GM23248 (cell line): ENCODE measurements at regions not wholly inside any gene's neighbourhood (a gene's known extent, or its start where the extent isn't known, plus 50 kb on each side); places are given as distances from the start of the nearest gene placed in this dataset.
"Not testable (repeated sequence)": the region's sequence is repeated elsewhere in the genome, so short reads cannot be mapped to it uniquely, and the experiment has no call there.

Experiments used
- DNase-seq: peaks from one replicate; pipeline ENCODE4 v3.0.0-alpha.2; 2015
- H2AFZ ChIP-seq: fragments of 200-600 bp; sonication (generic); 2 replicates; pipeline ENCODE4 v1.6.1; 2016; ENCODE audit warnings: antibody characterized with exemption
- H3F3A ChIP-seq: fragments of 200-600 bp; sonication (generic); 2 replicates; pipeline ENCODE4 v1.6.1; 2016; ENCODE audit warnings: mild to moderate bottlenecking, antibody characterized with exemption, mixed run types; ENCODE audit not compliant: insufficient read depth
- H3K27ac ChIP-seq: fragments of 200-600 bp; sonication (generic); 2 replicates; pipeline ENCODE4 v1.5.1; 2016; ENCODE audit warnings: mild to moderate bottlenecking
- H3K27me3 ChIP-seq: fragments of 200-600 bp; sonication (generic); replicated peaks from 2 replicates; pipeline ENCODE4 v1.6.1; 2016; ENCODE audit warnings: mild to moderate bottlenecking; ENCODE audit not compliant: insufficient read depth
- H3K36me3 ChIP-seq: fragments of 200-600 bp; sonication (generic); 2 replicates; pipeline ENCODE4 v1.6.1; 2016; ENCODE audit warnings: low read depth, mild to moderate bottlenecking
- H3K4me1 ChIP-seq: fragments of 200-600 bp; sonication (generic); 2 replicates; pipeline ENCODE4 v1.6.1; 2016; ENCODE audit warnings: mild to moderate bottlenecking; ENCODE audit not compliant: insufficient read depth
- H3K4me2 ChIP-seq: fragments of 200-600 bp; sonication (generic); one replicate; pipeline ENCODE4 v1.6.1; 2016; ENCODE audit warnings: mild to moderate bottlenecking; ENCODE audit not compliant: unreplicated experiment
- H3K4me3 ChIP-seq: fragments of 200-600 bp; sonication (generic); 2 replicates; pipeline ENCODE4 v1.5.1; 2016; ENCODE audit warnings: mild to moderate bottlenecking
- H3K79me2 ChIP-seq: fragments of 200-600 bp; sonication (generic); 2 replicates; pipeline ENCODE4 v1.6.1; 2016; ENCODE audit warnings: mild to moderate bottlenecking; ENCODE audit not compliant: insufficient read depth
- H3K9ac ChIP-seq: fragments of 200-600 bp; sonication (generic); 2 replicates; pipeline ENCODE4 v1.6.1; 2016; ENCODE audit warnings: mild to moderate bottlenecking
- H3K9me2 ChIP-seq: fragments of 200-600 bp; sonication (generic); 2 replicates; pipeline ENCODE4 v1.6.1; 2016; ENCODE audit warnings: mixed run types, mild to moderate bottlenecking, moderate library complexity; ENCODE audit not compliant: insufficient read depth
- H3K9me3 ChIP-seq: fragments of 200-600 bp; sonication (generic); one replicate; pipeline ENCODE4 v1.6.1; 2017; ENCODE audit warnings: low read depth
- H4K20me1 ChIP-seq: fragments of 200-600 bp; sonication (generic); 2 replicates; pipeline ENCODE4 v1.6.0; 2016; ENCODE audit not compliant: insufficient read depth
- EZH2 ChIP-seq: fragments of 200-600 bp; sonication (generic); IDR thresholded peaks from 2 replicates; pipeline ENCODE4 v1.6.1; 2018; ENCODE audit warnings: antibody characterized with exemption, mild to moderate bottlenecking; ENCODE audit not compliant: insufficient read depth, poor library complexity, severe bottlenecking
- EZH2phosphoT487 ChIP-seq: fragments of 200-600 bp; sonication (generic); IDR thresholded peaks from 2 replicates; pipeline ENCODE4 v1.6.1; 2018; ENCODE audit warnings: antibody characterized with exemption, moderate library complexity, mild to moderate bottlenecking, low read depth; ENCODE audit not compliant: insufficient read depth
- WGBS, 2 experiments: methylation state at CpG; one replicate each; pipeline ENCODE4 v1.1.6; 2015 to 2017; ENCODE audit warnings: low lambda C conversion rate in 2 of 2, low coverage in 1 of 2; ENCODE audit errors: missing lambda C conversion rate in 2 of 2; 5-methylcytosine and 5-hydroxymethylcytosine counted together
- in situ Hi-C: fragments of 300-500 bp; cut with MboI; formaldehyde crosslinking; loops from 2 replicates; pipeline ENCODE4 v1.15.0; 2020

DNA sequence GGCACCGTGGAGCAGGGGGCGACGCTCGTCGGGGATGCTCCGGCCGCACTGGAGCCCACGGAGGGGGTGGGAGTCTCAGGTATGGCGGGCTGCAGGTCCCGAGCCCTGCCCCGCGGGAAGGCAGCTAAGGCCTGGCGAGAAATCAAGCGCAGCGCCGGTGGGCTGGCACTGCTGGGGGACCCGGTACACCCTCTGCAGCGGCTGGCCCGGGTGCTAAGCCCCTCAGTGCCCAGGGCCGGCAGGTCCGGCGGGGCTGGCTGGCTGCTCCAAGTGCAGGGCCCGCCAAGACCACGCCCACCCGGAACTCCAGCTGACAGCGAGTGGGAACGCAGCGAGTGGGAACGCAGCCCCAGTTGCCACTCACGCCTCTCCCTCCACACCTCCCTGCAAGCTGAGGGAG is 676.4 kb downstream of the SI start:
- 78% methylated on average over 13 to 30 of the region's 30 CpGs for WGBS, 2 experiments
- TF ChIP-seq EZH2 = no peak
- TF ChIP-seq EZH2phosphoT487 = no peak
- H3K79me2 ChIP-seq = no peaks in the 10 kb centered on the region
- no peak overlapping the region for H2AFZ ChIP-seq
- H4K20me1 ChIP-seq = no peaks in the 10 kb centered on the region
- H3K9ac ChIP-seq = no peak overlapping the region
- H3K9me2 ChIP-seq = no peaks in the 10 kb centered on the region
- no peaks in the 10 kb centered on the region for H3K4me1 ChIP-seq
- H3K9me3 ChIP-seq = no peaks in the 10 kb centered on the region
- no peak overlapping the region for H3K27ac ChIP-seq
- H3K27me3 ChIP-seq = no peaks in the 10 kb centered on the region
- no peaks in the 10 kb centered on the region for H3F3A ChIP-seq
- no peak overlapping the region for H3K4me2 ChIP-seq
- no peak for DNase-seq
- no peak overlapping the region for H3K4me3 ChIP-seq
- in situ Hi-C loops = no loop called here
- no peaks in the 10 kb centered on the region for H3K36me3 ChIP-seq

DNA sequence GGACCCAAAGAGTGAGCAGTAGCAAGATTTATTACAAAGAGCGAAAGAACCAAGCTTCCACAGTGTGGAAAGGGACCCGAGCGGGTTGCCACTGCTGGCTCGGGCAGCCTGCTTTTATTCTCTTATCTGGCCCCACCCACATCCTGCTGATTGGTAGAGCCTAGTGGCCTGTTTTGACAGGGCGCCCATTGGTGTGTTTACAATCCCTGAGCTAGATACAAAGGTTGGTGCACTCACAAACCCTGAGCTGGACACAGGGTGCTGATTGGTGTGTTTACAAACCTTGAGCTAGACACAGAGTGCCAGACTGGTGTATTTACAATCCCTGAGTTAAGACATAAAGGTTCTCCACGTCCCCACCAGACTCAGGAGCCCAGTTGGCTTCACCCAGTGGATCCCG is 676.9 kb downstream of the SI start:
- in situ Hi-C loops, H3K4me3 ChIP-seq, H3K9me3 ChIP-seq, H3K4me1 ChIP-seq, H3K9me2 ChIP-seq, H3K36me3 ChIP-seq, H3K9ac ChIP-seq, H2AFZ ChIP-seq, H3F3A ChIP-seq, H3K27me3 ChIP-seq, H4K20me1 ChIP-seq, H3K4me2 ChIP-seq, H3K79me2 ChIP-seq, DNase-seq, H3K27ac ChIP-seq: not testable (repeated sequence)
- WGBS, 2 experiments = 58 to 66% methylated on average over 7 of the region's 7 CpGs

DNA sequence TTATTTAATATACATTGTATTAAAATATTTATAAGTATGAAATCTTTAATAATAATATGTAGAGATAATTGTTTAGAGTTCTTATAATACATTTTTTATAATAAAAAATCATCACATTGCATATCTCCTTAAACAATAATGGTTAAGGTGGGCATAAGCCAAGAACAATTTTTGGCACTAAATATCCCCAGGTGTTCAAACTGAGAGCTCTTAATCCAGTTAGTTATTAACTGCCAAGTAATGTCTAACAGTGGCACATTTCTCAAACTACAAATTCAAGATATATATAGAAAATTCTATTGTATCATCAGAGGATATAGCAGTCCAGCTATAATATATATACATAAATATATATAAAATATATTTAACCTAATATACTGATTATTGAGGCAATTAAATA is 680.8 kb downstream of the SI start:
- H3K4me2 ChIP-seq = no peak overlapping the region
- no peak overlapping the region for H3K4me3 ChIP-seq
- H2AFZ ChIP-seq = no peak overlapping the region
- no peaks in the 10 kb centered on the region for H3K4me1 ChIP-seq
- no peaks in the 10 kb centered on the region; the same call in 1 of the 2 replicates for H3K27me3 ChIP-seq
- no peaks in the 10 kb centered on the region for H3K9me3 ChIP-seq
- no peak for DNase-seq
- no peaks in the 10 kb centered on the region for H3K9me2 ChIP-seq
- H3K79me2 ChIP-seq = no peaks in the 10 kb centered on the region
- no peak for TF ChIP-seq EZH2
- no peak for TF ChIP-seq EZH2phosphoT487
- H3F3A ChIP-seq = no peaks in the 10 kb centered on the region
- no peaks in the 10 kb centered on the region for H3K36me3 ChIP-seq
- H3K9ac ChIP-seq = no peak overlapping the region
- H4K20me1 ChIP-seq = no peaks in the 10 kb centered on the region
- H3K27ac ChIP-seq = no peak overlapping the region
- in situ Hi-C loops = no loop called here

DNA sequence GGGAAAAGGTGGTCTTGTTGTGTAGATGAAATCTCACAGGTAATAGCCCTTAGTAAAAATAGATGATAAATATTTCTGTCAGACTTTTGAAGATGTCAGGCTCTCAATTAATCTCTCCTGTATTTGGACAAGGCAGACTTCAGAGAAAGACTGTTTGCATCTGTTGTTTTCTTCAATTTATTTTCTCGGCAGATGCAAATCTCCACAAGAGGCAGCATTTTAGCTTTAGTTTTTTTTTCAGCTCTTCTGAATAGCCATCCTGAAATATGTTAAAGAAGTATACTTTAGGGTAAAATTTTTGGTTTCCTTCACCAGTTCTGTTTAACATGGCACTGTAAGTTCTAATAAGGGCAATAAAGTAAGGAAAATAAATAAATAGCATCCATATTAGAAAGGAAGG is 685.1 kb downstream of the SI start:
- no peak overlapping the region for H3K27ac ChIP-seq
- in situ Hi-C loops = no loop called here
- H2AFZ ChIP-seq = no peak overlapping the region
- no peak overlapping the region for H3K9ac ChIP-seq
- H3K4me2 ChIP-seq = no peak overlapping the region
- no peaks in the 10 kb centered on the region for H3F3A ChIP-seq
- TF ChIP-seq EZH2phosphoT487 (no peak), EZH2 (no peak)
- no peaks in the 10 kb centered on the region for H3K9me3 ChIP-seq
- no peaks in the 10 kb centered on the region for H3K79me2 ChIP-seq
- no peak overlapping the region for H3K4me3 ChIP-seq
- DNase-seq = no peak
- no peaks in the 10 kb centered on the region for H3K4me1 ChIP-seq
- H3K9me2 ChIP-seq = no peaks in the 10 kb centered on the region
- H3K27me3 ChIP-seq = no peaks in the 10 kb centered on the region; the same call in 1 of the 2 replicates
- no peaks in the 10 kb centered on the region for H4K20me1 ChIP-seq
- H3K36me3 ChIP-seq = no peaks in the 10 kb centered on the region
- 71 to 87% methylated on average over 1 of the region's 1 CpG for WGBS, 2 experiments

DNA sequence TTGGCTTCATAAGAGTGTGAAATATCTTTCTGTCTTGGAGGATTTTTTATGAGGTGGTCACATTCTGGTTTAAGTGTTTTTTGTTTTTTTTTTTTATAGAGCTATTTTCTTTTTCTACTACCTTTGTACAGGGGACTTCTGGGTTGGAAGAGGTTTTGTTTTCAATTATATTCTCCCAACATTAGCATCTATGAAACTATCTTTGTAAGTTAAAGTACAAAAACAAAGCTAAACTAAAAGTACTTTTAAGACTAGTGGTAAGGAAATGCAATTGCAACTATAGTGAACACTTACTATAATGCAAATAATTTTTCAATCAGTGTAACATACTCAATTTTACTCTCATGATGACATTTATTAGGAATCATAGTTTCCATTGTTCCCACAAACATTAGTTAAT is 688.2 kb downstream of the SI start:
- TF ChIP-seq EZH2 = no peak
- no peak overlapping the region for H3K4me3 ChIP-seq
- H3K36me3 ChIP-seq = no peaks in the 10 kb centered on the region
- no peak for DNase-seq
- no peak overlapping the region for H3K4me2 ChIP-seq
- no peak overlapping the region for H3K9ac ChIP-seq
- H3K9me2 ChIP-seq = no peaks in the 10 kb centered on the region
- no peaks in the 10 kb centered on the region for H3K9me3 ChIP-seq
- H3F3A ChIP-seq = no peaks in the 10 kb centered on the region
- in situ Hi-C loops = no loop called here
- no peaks in the 10 kb centered on the region for H4K20me1 ChIP-seq
- H2AFZ ChIP-seq = no peak overlapping the region
- H3K4me1 ChIP-seq = no peaks in the 10 kb centered on the region
- H3K27me3 ChIP-seq = no peaks in the 10 kb centered on the region; the same call in 1 of the 2 replicates
- H3K79me2 ChIP-seq = no peaks in the 10 kb centered on the region
- no peak overlapping the region for H3K27ac ChIP-seq
